CD4-positive, alpha-beta T cell (primary cell): ENCODE measurements at regions not wholly inside any gene's neighbourhood (a gene's known extent, or its start where the extent isn't known, plus 50 kb on each side); places are given as distances from the start of the nearest gene placed in this dataset.
"Not testable (repeated sequence)": the region's sequence is repeated elsewhere in the genome, so short reads cannot be mapped to it uniquely, and the experiment has no call there.

Source experiments
- ATAC-seq: fragments of 200-7000 bp; cut with Tn5 transposase; one replicate; pipeline ENCODE4 v1.10.0; 2022; ENCODE audit warnings: mild to moderate bottlenecking; ENCODE audit not compliant: poor library complexity
- CTCF ChIA-PET: fragments of 350-600 bp; sonication (Branson Sonifier 250); formaldehyde crosslinking; loops from one replicate; lab custom pipeline; 2021; ENCODE audit warnings: antibody characterized with exemption, inconsistent platforms; lab: Charles Lee
- POLR2A ChIA-PET: fragments of 350-600 bp; sonication (Branson Sonifier 250); formaldehyde crosslinking; loops from one replicate; lab custom pipeline; 2021; ENCODE audit warnings: antibody characterized with exemption, inconsistent platforms; lab: Charles Lee
- DNase-seq, 14 experiments: peaks; one replicate each; pipeline ENCODE4 v3.0.0-alpha.2; 2013 to 2020; ENCODE audit warnings: mixed read lengths in 2 of 14
- H3K27ac ChIP-seq, 2 donors: one replicate each; pipeline versions ENCODE4 v1.5.1 to v1.7.0; 2013; ENCODE audit warnings: low read length in 2 of 2, low read depth in 1 of 2, mild to moderate bottlenecking in 1 of 2
- H3K27me3 ChIP-seq, 2 experiments: 1 replicate in 1 of 2; 2 replicates in 1 of 2; pipeline versions ENCODE4 v1.6.1 to v1.7.0; 2013; ENCODE audit warnings: low read length in 2 of 2, control low read depth in 1 of 2, mild to moderate bottlenecking in 1 of 2, moderate library complexity in 1 of 2; ENCODE audit not compliant: insufficient read depth in 2 of 2, control insufficient read depth in 1 of 2
- H3K36me3 ChIP-seq: one replicate; pipeline ENCODE4 v1.6.1; 2013; ENCODE audit warnings: low read length, control low read depth; ENCODE audit not compliant: insufficient read depth
- H3K4me1 ChIP-seq: one replicate; pipeline ENCODE4 v1.6.1; 2013; ENCODE audit warnings: low read length, control low read depth; ENCODE audit not compliant: insufficient read depth
- H3K4me3 ChIP-seq: one replicate; pipeline ENCODE4 v1.5.1; 2013; ENCODE audit warnings: mild to moderate bottlenecking, low read length, moderate library complexity
- H3K9me3 ChIP-seq, 2 experiments: 1 replicate in 1 of 2; 2 replicates in 1 of 2; pipeline versions ENCODE4 v1.6.1 to v1.7.0; 2013; ENCODE audit warnings: low read length in 2 of 2, mild to moderate bottlenecking in 2 of 2, control low read depth in 1 of 2, moderate library complexity in 1 of 2; ENCODE audit not compliant: control insufficient read depth in 1 of 2, insufficient read depth in 1 of 2
- H3K27ac Mint-ChIP-seq: one replicate; pipeline ENCODE4 v1.8.0; 2020; ENCODE audit warnings: mixed read lengths
- H3K27me3 Mint-ChIP-seq: one replicate; pipeline ENCODE4 v1.8.0; 2021; ENCODE audit warnings: mixed read lengths
- H3K36me3 Mint-ChIP-seq: one replicate; pipeline ENCODE4 v1.8.0; 2021; ENCODE audit warnings: low read depth, mixed read lengths
- H3K4me1 Mint-ChIP-seq: one replicate; pipeline ENCODE4 v1.8.0; 2021; ENCODE audit warnings: low read depth, mixed read lengths
- H3K4me3 Mint-ChIP-seq: one replicate; pipeline ENCODE4 v1.8.0; 2020; ENCODE audit warnings: mild to moderate bottlenecking, mixed read lengths
- H3K9me3 Mint-ChIP-seq: one replicate; pipeline ENCODE4 v1.8.0; 2020; ENCODE audit warnings: mixed read lengths
- intact Hi-C, 2 experiments: fragments of 100-400 bp; cut with DNase I in 1 of 2; cut with micrococcal nuclease in 1 of 2; formaldehyde crosslinking; loops; one replicate each; pipeline versions ENCODE4 v1.15.1 to v1.9.0; 2023 to 2025; cut with DNase I, micrococcal nuclease
- TF ChIP-seq, protein P1 (sequence below): fragments of 200-600 bp; IDR thresholded peaks from one replicate; pipeline ENCODE4 v1.8.0; 2022; ENCODE audit warnings: antibody characterized with exemption, mild to moderate bottlenecking

DNA sequence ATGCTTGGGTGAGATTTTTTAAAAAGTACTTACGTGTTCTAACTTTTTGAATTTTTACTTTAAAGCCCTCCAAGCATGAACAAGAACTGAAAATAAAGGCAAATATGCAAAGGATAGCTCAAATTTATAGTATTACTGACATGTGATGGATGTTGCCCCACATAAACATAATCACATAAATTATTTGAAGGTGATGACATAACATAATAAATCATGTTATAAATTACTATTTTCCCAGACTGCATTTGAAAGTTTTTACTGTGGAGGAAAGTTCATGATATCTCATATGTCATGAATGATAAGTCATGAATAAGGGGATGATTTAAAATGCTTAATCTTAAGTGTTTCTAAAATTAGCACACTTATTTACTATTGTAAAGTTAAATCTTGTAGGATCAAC is 705.7 kb upstream of the SLITRK1 start:
- ATAC-seq (no peak), DNase-seq (no peak)
- Mint-ChIP-seq H3K36me3 (no peaks in the 10 kb centered on the region), H3K27me3 (no peaks in the 10 kb centered on the region), H3K9me3 (no peaks in the 10 kb centered on the region), H3K4me1 (no peaks in the 10 kb centered on the region), H3K4me3 (no peak overlapping the region), H3K27ac (no peak overlapping the region)
- Histone ChIP-seq H3K4me3 (no peak overlapping the region), H3K27me3 (no peaks in the 10 kb centered on the region), H3K36me3 (no peaks in the 10 kb centered on the region), H3K4me1 (no peaks in the 10 kb centered on the region), H3K27ac (no peak overlapping the region), H3K9me3 (no peaks in the 10 kb centered on the region)
- TF ChIP-seq, protein P1, sequence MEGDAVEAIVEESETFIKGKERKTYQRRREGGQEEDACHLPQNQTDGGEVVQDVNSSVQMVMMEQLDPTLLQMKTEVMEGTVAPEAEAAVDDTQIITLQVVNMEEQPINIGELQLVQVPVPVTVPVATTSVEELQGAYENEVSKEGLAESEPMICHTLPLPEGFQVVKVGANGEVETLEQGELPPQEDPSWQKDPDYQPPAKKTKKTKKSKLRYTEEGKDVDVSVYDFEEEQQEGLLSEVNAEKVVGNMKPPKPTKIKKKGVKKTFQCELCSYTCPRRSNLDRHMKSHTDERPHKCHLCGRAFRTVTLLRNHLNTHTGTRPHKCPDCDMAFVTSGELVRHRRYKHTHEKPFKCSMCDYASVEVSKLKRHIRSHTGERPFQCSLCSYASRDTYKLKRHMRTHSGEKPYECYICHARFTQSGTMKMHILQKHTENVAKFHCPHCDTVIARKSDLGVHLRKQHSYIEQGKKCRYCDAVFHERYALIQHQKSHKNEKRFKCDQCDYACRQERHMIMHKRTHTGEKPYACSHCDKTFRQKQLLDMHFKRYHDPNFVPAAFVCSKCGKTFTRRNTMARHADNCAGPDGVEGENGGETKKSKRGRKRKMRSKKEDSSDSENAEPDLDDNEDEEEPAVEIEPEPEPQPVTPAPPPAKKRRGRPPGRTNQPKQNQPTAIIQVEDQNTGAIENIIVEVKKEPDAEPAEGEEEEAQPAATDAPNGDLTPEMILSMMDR: no peak
- ChIA-PET CTCF (no interaction called here), POLR2A (no interaction called here)
- intact Hi-C loops: no loop called here

DNA sequence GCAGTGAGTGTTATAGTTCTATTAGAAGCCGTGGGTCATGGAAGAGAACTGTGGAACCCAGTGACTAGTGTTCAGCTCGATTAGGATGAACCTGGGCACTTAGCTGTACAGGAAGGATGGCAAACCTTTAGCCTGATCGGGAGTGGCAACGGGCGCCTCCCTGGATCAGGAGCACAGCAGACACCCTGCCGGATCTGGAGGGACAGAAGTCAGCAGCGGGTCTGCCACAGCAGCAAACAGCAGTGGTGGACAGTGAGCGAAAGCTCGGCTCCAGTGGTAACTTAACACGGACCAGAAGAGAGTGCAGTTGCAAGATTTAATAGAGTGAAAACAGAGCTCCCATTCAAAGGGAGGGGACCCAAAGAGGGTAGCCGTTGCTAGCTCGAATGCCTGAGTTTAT is 697.6 kb upstream of the SLITRK1 start:
- ATAC-seq, H3K4me3 Mint-ChIP-seq, intact Hi-C loops, H3K4me3 ChIP-seq, H3K9me3 Mint-ChIP-seq, H3K27me3 Mint-ChIP-seq, H3K36me3 Mint-ChIP-seq, POLR2A ChIA-PET, H3K4me1 ChIP-seq, H3K27me3 ChIP-seq, DNase-seq, H3K4me1 Mint-ChIP-seq, CTCF ChIA-PET, H3K27ac Mint-ChIP-seq, H3K36me3 ChIP-seq, H3K27ac ChIP-seq, H3K9me3 ChIP-seq: not testable (repeated sequence)

DNA sequence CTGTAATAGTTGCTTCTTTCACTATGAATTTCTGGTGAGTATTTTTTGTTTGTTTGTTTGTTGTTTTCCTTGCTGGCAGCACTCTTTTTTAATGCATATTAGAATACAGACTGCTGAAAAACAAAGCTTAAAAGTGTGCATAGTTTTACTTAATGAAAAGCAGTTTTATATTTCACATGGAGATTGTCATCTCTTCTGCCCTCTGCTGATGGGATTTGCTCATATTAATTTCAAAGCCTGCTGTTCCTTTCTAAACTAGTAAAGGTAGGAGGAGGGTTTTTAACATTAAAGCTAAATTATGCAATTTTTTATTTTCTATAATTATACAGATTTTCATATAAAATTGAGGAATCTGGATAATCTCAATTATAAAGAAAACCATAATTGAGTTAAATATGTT is 692.6 kb upstream of the SLITRK1 start:
- ATAC-seq (no peak), DNase-seq (no peak)
- intact Hi-C loops: no loop called here
- Mint-ChIP-seq H3K4me1 (no peaks in the 10 kb centered on the region), H3K27me3 (no peaks in the 10 kb centered on the region), H3K4me3 (no peak overlapping the region), H3K36me3 (no peaks in the 10 kb centered on the region), H3K9me3 (no peaks in the 10 kb centered on the region), H3K27ac (no peak overlapping the region)
- CTCF ChIA-PET: no interaction called here
- Histone ChIP-seq H3K27ac (no peak overlapping the region), H3K9me3 (peaks cover 0 to 5% of the 10 kb centered on the region in 2 experiments), H3K4me1 (no peaks in the 10 kb centered on the region), H3K36me3 (no peaks in the 10 kb centered on the region), H3K27me3 (no peaks in the 10 kb centered on the region), H3K4me3 (no peak overlapping the region)
- POLR2A ChIA-PET: no interaction called here
- TF ChIP-seq, protein P1: no peak

DNA sequence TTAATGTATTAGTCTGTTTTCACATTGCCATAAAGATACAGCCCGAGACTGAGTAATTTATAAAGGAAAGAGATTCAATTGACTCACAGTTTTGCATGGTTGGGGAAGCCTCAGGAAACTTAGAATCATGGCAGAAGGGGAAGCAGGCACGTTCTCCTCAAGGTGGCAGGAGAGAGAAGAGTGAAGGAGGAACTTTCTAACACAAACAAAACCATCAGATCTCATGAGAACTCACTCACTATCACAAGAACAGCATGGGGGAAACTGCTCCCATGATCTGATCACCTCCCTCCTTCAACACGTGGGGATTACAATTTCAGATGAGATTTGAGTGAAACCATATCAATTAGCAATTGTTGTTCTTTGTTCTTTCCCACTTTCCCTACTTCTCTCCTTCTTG is 689.0 kb upstream of the SLITRK1 start:
- no peak overlapping the region for H3K4me3 ChIP-seq
- no peaks in the 10 kb centered on the region for H3K9me3 Mint-ChIP-seq
- no peak overlapping the region for H3K4me3 Mint-ChIP-seq
- H3K27ac Mint-ChIP-seq: no peak overlapping the region
- H3K4me1 Mint-ChIP-seq: no peaks in the 10 kb centered on the region
- no peak overlapping the region for H3K27ac ChIP-seq
- H3K4me1 ChIP-seq: no peaks in the 10 kb centered on the region
- no peak for DNase-seq
- no peaks in the 10 kb centered on the region for H3K27me3 Mint-ChIP-seq
- TF ChIP-seq, protein P1: no peak
- H3K9me3 ChIP-seq: no peaks in the 10 kb centered on the region
- ATAC-seq: no peak
- ChIA-PET POLR2A (no interaction called here), CTCF (no interaction called here)
- no peaks in the 10 kb centered on the region for H3K27me3 ChIP-seq
- no peaks in the 10 kb centered on the region for H3K36me3 ChIP-seq
- intact Hi-C loops: no loop called here
- H3K36me3 Mint-ChIP-seq: no peaks in the 10 kb centered on the region
